ENCODE measurements at regions not wholly inside any gene's neighbourhood (a gene's known extent, or its start where the extent isn't known, plus 50 kb on each side); places are given as distances from the start of the nearest gene placed in this dataset.

GRCh38 chr7:47216439-47216838 is 365.5 kb downstream of the TNS3 start:
- Histone ChIP-seq H3K36me3 (ENCODE audit: control insufficient read depth in 2 of 4, insufficient read depth in 4 of 4, low read length in 3 of 4) (no peaks in the 10 kb centered on the region), H2BK12ac (ENCODE audit: low read depth, low read length) (no peak overlapping the region), H3K4me2 (ENCODE audit: insufficient read depth in 1 of 2, low read depth in 2 of 2, low read length in 2 of 2) (no peak overlapping the region), H3K14ac (ENCODE audit: insufficient read length) (no peak overlapping the region), H4K20me1 (replicated peaks in 1 of 2; ENCODE audit: control insufficient read depth in 1 of 2, insufficient read depth in 2 of 2, low read length in 2 of 2) (no peaks in the 10 kb centered on the region), H2AK5ac (ENCODE audit: low read depth, low read length) (no peak overlapping the region), H3K27ac (ENCODE audit: low read depth, low read length) (no peak overlapping the region), H3K9ac (replicated peaks in 1 of 4; ENCODE audit: extremely low read depth in 1 of 4, low read depth in 3 of 4, low read length in 3 of 4) (no peak overlapping the region), H3K4me1 (replicated peaks in 1 of 4; ENCODE audit: control insufficient read depth in 3 of 4, insufficient read depth in 4 of 4, low read length in 3 of 4) (no peaks in the 10 kb centered on the region), H2AFZ (ENCODE audit: low read length) (no peak overlapping the region), H4K5ac (ENCODE audit: insufficient read length, low read depth, low read length) (no peak overlapping the region), H3K79me2 (ENCODE audit: control insufficient read depth in 1 of 2, insufficient read depth in 2 of 2, low read length in 2 of 2) (no peaks in the 10 kb centered on the region), H3K4me3 (ENCODE audit: extremely low read depth in 1 of 4, insufficient read depth in 2 of 4, low read depth in 3 of 4, low read length in 4 of 4) (no peak overlapping the region), H3K56ac (replicated peaks; ENCODE audit: insufficient read length, low read depth, low read length) (no peak overlapping the region), H4K91ac (replicated peaks; ENCODE audit: insufficient read length, low read length) (no peak overlapping the region), H3K18ac (ENCODE audit: extremely low read depth, low read length) (no peak overlapping the region), H2BK5ac (ENCODE audit: low read depth, low read length) (no peak overlapping the region), H2BK20ac (ENCODE audit: low read length) (no peak overlapping the region), H4K8ac (ENCODE audit: extremely low read depth, insufficient read depth, low read length) (no peak overlapping the region), H3K23ac (ENCODE audit: insufficient read length) (no peak overlapping the region), H2BK15ac (ENCODE audit: low read length) (no peak overlapping the region), H3K9me3 (ENCODE audit: insufficient read depth in 2 of 2, low read depth in 1 of 2, low read length in 1 of 2) (no peaks in the 10 kb centered on the region), H3K27me3 (replicated peaks in 1 of 4; ENCODE audit: control insufficient read depth in 3 of 4, extremely low read depth in 1 of 4, insufficient read depth in 3 of 4, low read length in 3 of 4) (no peaks in the 10 kb centered on the region), H3K4ac (replicated peaks; ENCODE audit: insufficient read length, low read depth, low read length) (no peak overlapping the region), H2BK120ac (replicated peaks; ENCODE audit: low read depth, low read length) (no peak overlapping the region), H3K79me1 (ENCODE audit: low read depth, low read length) (no peaks in the 10 kb centered on the region), H3K23me2 (ENCODE audit: low read depth, low read length) (no peaks in the 10 kb centered on the region)
- WGBS, 2 experiments (ENCODE audit: extremely low coverage in 1 of 2, insufficient coverage in 1 of 2, insufficient read length in 1 of 2, insufficient replicate concordance in 2 of 2, low coverage in 1 of 2, low lambda C conversion rate in 2 of 2, missing lambda C conversion rate in 1 of 2) = 90% methylated on average over 3 of the region's 3 CpGs; no CpG with 5 or more reads in 1 of the 2 experiments
- ChIA-PET CTCF (ENCODE audit: partially characterized antibody) (interaction anchor here (1.0 to 2.5 kb wide), 4 partner anchors 11 to 116 kb away, joined by 3 to 6 read pairs (median 3); no protein-coding TSS in a partner anchor), POLR2A (ENCODE audit: partially characterized antibody) (no interaction called here)
- DNase-seq (ENCODE audit: low read depth in 1 of 2, low spot score in 2 of 2) (no peak), FAIRE-seq (no peak)
- TF ChIP-seq JUN (IDR thresholded peaks at IDR 0.05; ENCODE audit: low read depth, low read length) (no peak), SP1 (IDR thresholded peaks at IDR 0.05; ENCODE audit: low read depth, low read length) (no peak), CHD1 (IDR thresholded peaks at IDR 0.05; ENCODE audit: low read depth, low read length) (no peak), KDM5A (IDR thresholded peaks at IDR 0.05; ENCODE audit: low read length) (no peak), SUZ12 (IDR thresholded peaks at IDR 0.05; ENCODE audit: low read length) (no peak), KDM1A (IDR thresholded peaks at IDR 0.05; ENCODE audit: borderline replicate concordance, low read length) (no peak), RBBP5 (IDR thresholded peaks at IDR 0.05; ENCODE audit: borderline replicate concordance, low read depth, low read length) (no peak), BACH1 (IDR thresholded peaks at IDR 0.05; ENCODE audit: low read length) (no peak), RFX5 (IDR thresholded peaks at IDR 0.05; ENCODE audit: borderline replicate concordance, low read depth, low read length) (no peak), SP2 (IDR thresholded peaks at IDR 0.05; ENCODE audit: low read length) (no peak), FOSL1 (IDR thresholded peaks at IDR 0.05; ENCODE audit: insufficient read depth, low read depth, low read length) (no peak), GABPA (IDR thresholded peaks at IDR 0.05; ENCODE audit: borderline replicate concordance, insufficient read depth, low read length) (no peak)
- TF ChIP-seq, protein P1, sequence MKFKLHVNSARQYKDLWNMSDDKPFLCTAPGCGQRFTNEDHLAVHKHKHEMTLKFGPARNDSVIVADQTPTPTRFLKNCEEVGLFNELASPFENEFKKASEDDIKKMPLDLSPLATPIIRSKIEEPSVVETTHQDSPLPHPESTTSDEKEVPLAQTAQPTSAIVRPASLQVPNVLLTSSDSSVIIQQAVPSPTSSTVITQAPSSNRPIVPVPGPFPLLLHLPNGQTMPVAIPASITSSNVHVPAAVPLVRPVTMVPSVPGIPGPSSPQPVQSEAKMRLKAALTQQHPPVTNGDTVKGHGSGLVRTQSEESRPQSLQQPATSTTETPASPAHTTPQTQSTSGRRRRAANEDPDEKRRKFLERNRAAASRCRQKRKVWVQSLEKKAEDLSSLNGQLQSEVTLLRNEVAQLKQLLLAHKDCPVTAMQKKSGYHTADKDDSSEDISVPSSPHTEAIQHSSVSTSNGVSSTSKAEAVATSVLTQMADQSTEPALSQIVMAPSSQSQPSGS (IDR thresholded peaks at IDR 0.05; ENCODE audit: low read length) = no peak

Measured in H1 (cell line).